ENCODE measurements at regions not wholly inside any gene's neighbourhood (a gene's known extent, or its start where the extent isn't known, plus 50 kb on each side); places are given as distances from the start of the nearest gene placed in this dataset.

- TF ChIP-seq EZH2 (optimal IDR thresholded peaks at IDR 0.05; ENCODE audit: low read depth, low read length) (no peak), CTCF (IDR thresholded peaks at IDR 0.05; ENCODE audit: low read length) (no peak), EZH2phosphoT487 (IDR thresholded peaks at IDR 0.05; ENCODE audit: low read length) (no peak)
- Histone ChIP-seq H3K4me1 (ENCODE audit: low read length) (no peaks in the 10 kb centered on the region), H3K9me3 (replicated peaks; ENCODE audit: insufficient read depth, low read length) (no peaks in the 10 kb centered on the region), H2AFZ (ENCODE audit: low read length) (no peak overlapping the region), H3K9ac (ENCODE audit: low read length) (no peak overlapping the region), H3K9me2 (replicated peaks; ENCODE audit: insufficient read depth, low read length) (no peaks in the 10 kb centered on the region), H3K27ac (ENCODE audit: low read length) (no peak overlapping the region), H3K79me2 (ENCODE audit: low read length) (no peaks in the 10 kb centered on the region), H4K20me1 (ENCODE audit: insufficient read depth, low read length) (no peaks in the 10 kb centered on the region), H3K36me3 (replicated peaks; ENCODE audit: insufficient read depth, low read length) (no peaks in the 10 kb centered on the region), H3K4me3 (ENCODE audit: low read length) (no peak overlapping the region), H3F3A (ENCODE audit: insufficient read depth, low read length) (no peaks in the 10 kb centered on the region), H3K27me3 (replicated peaks; ENCODE audit: insufficient read depth, low read length) (no peaks in the 10 kb centered on the region), H3K4me2 (ENCODE audit: low read depth, low read length) (no peak overlapping the region)
- no peak for DNase-seq
These were observed 267.2 kb upstream of the BLID start for GRCh38 chr11:122383186-122383585.

GRCh38 chr11:122375687-122376399 is 259.8 kb upstream of the BLID start:
- Histone ChIP-seq H2AFZ (ENCODE audit: low read length) (no peak overlapping the region), H3K9me3 (replicated peaks; ENCODE audit: insufficient read depth, low read length) (no peaks in the 10 kb centered on the region), H3K4me2 (ENCODE audit: low read depth, low read length) (no peak overlapping the region), H3K79me2 (ENCODE audit: low read length) (no peaks in the 10 kb centered on the region), H4K20me1 (ENCODE audit: insufficient read depth, low read length) (no peaks in the 10 kb centered on the region), H3K36me3 (replicated peaks; ENCODE audit: insufficient read depth, low read length) (no peaks in the 10 kb centered on the region), H3K4me3 (ENCODE audit: low read length) (no peak overlapping the region), H3K9me2 (replicated peaks; ENCODE audit: insufficient read depth, low read length) (no peaks in the 10 kb centered on the region), H3K4me1 (ENCODE audit: low read length) (no peaks in the 10 kb centered on the region), H3K27ac (ENCODE audit: low read length) (no peak overlapping the region), H3F3A (ENCODE audit: insufficient read depth, low read length) (no peaks in the 10 kb centered on the region), H3K9ac (ENCODE audit: low read length) (no peak overlapping the region), H3K27me3 (replicated peaks; ENCODE audit: insufficient read depth, low read length) (no peaks in the 10 kb centered on the region)
- DNase-seq, result no peak
- no peak for TF ChIP-seq EZH2phosphoT487 (IDR thresholded peaks at IDR 0.05; ENCODE audit: low read length)
- no peak for TF ChIP-seq EZH2 (optimal IDR thresholded peaks at IDR 0.05; ENCODE audit: low read depth, low read length)
- no peak for TF ChIP-seq CTCF (IDR thresholded peaks at IDR 0.05; ENCODE audit: low read length)

- H3F3A ChIP-seq (ENCODE audit: insufficient read depth, low read length), result no peaks in the 10 kb centered on the region
- H3K4me1 ChIP-seq (ENCODE audit: low read length), result no peaks in the 10 kb centered on the region
- no peaks in the 10 kb centered on the region for H3K27me3 ChIP-seq (replicated peaks; ENCODE audit: insufficient read depth, low read length)
- H3K4me2 ChIP-seq (ENCODE audit: low read depth, low read length), result no peak overlapping the region
- H3K9me2 ChIP-seq (replicated peaks; ENCODE audit: insufficient read depth, low read length), result no peaks in the 10 kb centered on the region
- H3K9ac ChIP-seq (ENCODE audit: low read length), result no peak overlapping the region
- H3K9me3 ChIP-seq (replicated peaks; ENCODE audit: insufficient read depth, low read length), result no peaks in the 10 kb centered on the region
- TF ChIP-seq CTCF (IDR thresholded peaks at IDR 0.05; ENCODE audit: low read length) (no peak), EZH2phosphoT487 (IDR thresholded peaks at IDR 0.05; ENCODE audit: low read length) (no peak), EZH2 (optimal IDR thresholded peaks at IDR 0.05; ENCODE audit: low read depth, low read length) (no peak)
- no peaks in the 10 kb centered on the region for H3K36me3 ChIP-seq (replicated peaks; ENCODE audit: insufficient read depth, low read length)
- H3K79me2 ChIP-seq (ENCODE audit: low read length), result no peaks in the 10 kb centered on the region
- H3K27ac ChIP-seq (ENCODE audit: low read length), result no peak overlapping the region
- no peak overlapping the region for H3K4me3 ChIP-seq (ENCODE audit: low read length)
- no peak overlapping the region for H2AFZ ChIP-seq (ENCODE audit: low read length)
- no peak for DNase-seq
- H4K20me1 ChIP-seq (ENCODE audit: insufficient read depth, low read length), result no peaks in the 10 kb centered on the region
These were observed 252.8 kb upstream of the BLID start for GRCh38 chr11:122368796-122369195.
